GM12878 (cell line): ENCODE measurements at regions not wholly inside any gene's neighbourhood (a gene's known extent, or its start where the extent isn't known, plus 50 kb on each side); places are given as distances from the start of the nearest gene placed in this dataset.

ENCODE experiments used
- ATAC-seq: fragments of 200-7000 bp; cut with Tn5 transposase; 3 replicates; pipeline ENCODE4 v1.9.1; 2020; ENCODE audit warnings: mild to moderate bottlenecking, moderate library complexity
- BruUV-seq: library from RNA; stranded (reverse); fragments of 400-500 nt; replicated peaks from 2 replicates; lab custom pipeline; 2021; lab: Mats Ljungman, UMichigan
- CTCF ChIA-PET: fragments of 300-600 bp; sonication (Branson Sonifier 250); formaldehyde crosslinking; extraction: SDS; loops from one replicate; lab custom pipeline; 2021; ENCODE audit warnings: inconsistent platforms; lab: Yijun Ruan, JAX
- POLR2A ChIA-PET: fragments of 350-600 bp; formaldehyde crosslinking; extraction: SDS; loops from one replicate; lab custom pipeline; 2021; ENCODE audit warnings: inconsistent platforms; lab: Charles Lee
- RAD21 ChIA-PET: fragments of 300-600 bp; sonication (Branson Sonifier 250); formaldehyde crosslinking; loops from one replicate; lab custom pipeline; 2023; ENCODE audit warnings: antibody characterized with exemption; ENCODE audit not compliant: unreplicated experiment; lab: Charles Lee
- SMC1A ChIA-PET: fragments of 300-600 bp; sonication (Branson Sonifier 250); formaldehyde crosslinking; loops from one replicate; lab custom pipeline; 2023; ENCODE audit not compliant: unreplicated experiment, uncharacterized antibody; lab: Charles Lee
- DNase-seq: peaks from one replicate; pipeline ENCODE4 v3.0.0-alpha.2; 2011; ENCODE audit warnings: low read depth, low spot score
- FAIRE-seq: peaks from 3 replicates; lab custom pipeline; 2011; peaks lifted over from hg19 to GRCh38; lab: Jason Lieb, UNC
- H2AFZ ChIP-seq: 2 replicates; pipeline ENCODE4 v1.6.0; 2011; ENCODE audit warnings: low read depth, low read length, control low read depth; ENCODE audit not compliant: control insufficient read depth
- H3K27ac ChIP-seq: 2 replicates; pipeline ENCODE4 v1.5.1; 2011; ENCODE audit warnings: control low read depth; ENCODE audit not compliant: control insufficient read depth, insufficient read depth
- H3K27me3 ChIP-seq, 2 experiments: replicated peaks in 1 of 2; 2 replicates each; pipeline versions ENCODE4 v1.6.0 to v1.6.1; 2011; ENCODE audit warnings: low read length in 1 of 2; ENCODE audit not compliant: control insufficient read depth in 2 of 2, insufficient read depth in 2 of 2
- H3K36me3 ChIP-seq, 2 experiments: 2 replicates each; pipeline ENCODE4 v1.5.1; 2011; ENCODE audit warnings: low read length in 1 of 2; ENCODE audit not compliant: control insufficient read depth in 2 of 2, insufficient read depth in 2 of 2
- H3K4me1 ChIP-seq: 2 replicates; pipeline ENCODE4 v1.6.1; 2011; ENCODE audit warnings: mild to moderate bottlenecking, low read length, moderate library complexity, mixed read lengths; ENCODE audit not compliant: control insufficient read depth, insufficient read depth
- H3K4me2 ChIP-seq: 2 replicates; pipeline ENCODE4 v1.6.0; 2011; ENCODE audit warnings: control low read depth; ENCODE audit not compliant: control insufficient read depth, insufficient read depth
- H3K4me3 ChIP-seq: fragments of 200-600 bp; sonication (generic); 2 replicates; pipeline ENCODE4 v1.5.1; 2016
- H3K79me2 ChIP-seq: 2 replicates; pipeline ENCODE4 v1.6.0; 2011; ENCODE audit warnings: low read length; ENCODE audit not compliant: control insufficient read depth, insufficient read depth
- H3K9ac ChIP-seq: 2 replicates; pipeline ENCODE4 v1.8.0; 2011; ENCODE audit warnings: low read length, control low read depth, mixed read lengths; ENCODE audit not compliant: control insufficient read depth, insufficient read depth
- H3K9me3 ChIP-seq: replicated peaks from 3 replicates; pipeline ENCODE4 v1.5.1; 2011; ENCODE audit warnings: mild to moderate bottlenecking, low read length; ENCODE audit not compliant: control insufficient read depth, insufficient read depth
- H4K20me1 ChIP-seq: 2 replicates; pipeline ENCODE4 v1.6.0; 2011; ENCODE audit not compliant: control insufficient read depth, insufficient read depth
- BCLAF1 ChIP-seq: fragments of 450-650 bp; IDR thresholded peaks from 2 replicates; pipeline ENCODE4 v1.6.1; 2017; ENCODE audit warnings: antibody characterized with exemption, mild to moderate bottlenecking, moderate library complexity
- BRCA1 ChIP-seq: IDR thresholded peaks from 2 replicates; pipeline ENCODE4 v1.6.1; 2011; ENCODE audit warnings: low read depth, low read length, improper control_type of control experiment
- CREM ChIP-seq: IDR thresholded peaks from 2 replicates; pipeline ENCODE4 v1.6.1; 2014; ENCODE audit warnings: antibody characterized with exemption, low read depth
- EP300 ChIP-seq, 2 experiments: fragments of 150-350 bp in 1 of 2; IDR thresholded peaks; 2 replicates each; pipeline ENCODE4 v1.6.1; 2011 to 2012; ENCODE audit warnings: low read depth in 2 of 2, low read length in 2 of 2, borderline replicate concordance in 1 of 2, improper control_type of control experiment in 1 of 2, inconsistent platforms in 1 of 2; ENCODE audit not compliant: control insufficient read depth in 1 of 2
- LARP7 ChIP-seq: fragments of 450-650 bp; IDR thresholded peaks from 2 replicates; pipeline ENCODE4 v1.6.1; 2017; ENCODE audit warnings: mild to moderate bottlenecking
- NR2C1 ChIP-seq: fragments of 450-650 bp; IDR thresholded peaks from 2 replicates; pipeline ENCODE4 v1.6.1; 2017; ENCODE audit warnings: antibody characterized with exemption, mild to moderate bottlenecking, moderate library complexity
- RCOR1 ChIP-seq: conservative IDR thresholded peaks from 2 replicates; pipeline ENCODE4 v1.6.1; 2012; ENCODE audit warnings: low read depth, low read length, improper control_type of control experiment
- RUNX3 ChIP-seq: IDR thresholded peaks from 2 replicates; pipeline ENCODE4 v1.6.1; 2012; ENCODE audit warnings: low read length, inconsistent platforms
- SMAD1 ChIP-seq: fragments of 450-650 bp; IDR thresholded peaks from 2 replicates; pipeline ENCODE4 v1.6.1; 2018; ENCODE audit warnings: mild to moderate bottlenecking, low read depth; ENCODE audit not compliant: partially characterized antibody
- YY1 ChIP-seq: IDR thresholded peaks from 2 replicates; pipeline ENCODE4 v1.6.1; 2011; ENCODE audit warnings: low read depth, mild to moderate bottlenecking, low read length
- ZBED1 ChIP-seq: IDR thresholded peaks from 2 replicates; pipeline ENCODE4 v1.6.1; 2016; ENCODE audit warnings: borderline replicate concordance
- ZBTB11 ChIP-seq: fragments of 450-650 bp; formaldehyde crosslinking; IDR thresholded peaks from 2 replicates; pipeline ENCODE4 v1.5.0; 2022; ENCODE audit warnings: mild to moderate bottlenecking, missing genetic modification characterization
- ZNF207 ChIP-seq: fragments of 450-650 bp; IDR thresholded peaks from 2 replicates; pipeline ENCODE4 v1.6.1; 2014; ENCODE audit warnings: antibody characterized with exemption, mild to moderate bottlenecking, borderline replicate concordance
- WGBS: methylation state at CpG from one replicate; pipeline ENCODE4 v1.1.6; 2016; ENCODE audit warnings: low lambda C conversion rate; ENCODE audit not compliant: insufficient replicate concordance, insufficient coverage; ENCODE audit errors: missing lambda C conversion rate; 5-methylcytosine and 5-hydroxymethylcytosine counted together
- in situ Hi-C: fragments of 300-500 bp; cut with MboI; formaldehyde crosslinking; loops from 9 replicates; pipeline ENCODE4 v1.14.3; 2018; ENCODE audit warnings: mixed read lengths
- intact Hi-C: fragments of 100-400 bp; cut with micrococcal nuclease; formaldehyde crosslinking; loops from one replicate; pipeline ENCODE4 v1.14.2; 2022; ENCODE audit not compliant: unreplicated experiment

- SMC1A ChIA-PET = interaction anchor here (1.1 kb wide), 1 partner anchor 10 kb away, joined by 3 read pairs; no protein-coding TSS in a partner anchor
- no TSS peak for BruUV-seq
- CTCF ChIA-PET = interaction anchor here (0.6 kb wide), 1 partner anchor 282 kb away, joined by 4 read pairs; no protein-coding TSS in a partner anchor
Measured at GRCh38 chr5:5795074-5795771, 372.7 kb downstream of the ICE1 start.

DNA sequence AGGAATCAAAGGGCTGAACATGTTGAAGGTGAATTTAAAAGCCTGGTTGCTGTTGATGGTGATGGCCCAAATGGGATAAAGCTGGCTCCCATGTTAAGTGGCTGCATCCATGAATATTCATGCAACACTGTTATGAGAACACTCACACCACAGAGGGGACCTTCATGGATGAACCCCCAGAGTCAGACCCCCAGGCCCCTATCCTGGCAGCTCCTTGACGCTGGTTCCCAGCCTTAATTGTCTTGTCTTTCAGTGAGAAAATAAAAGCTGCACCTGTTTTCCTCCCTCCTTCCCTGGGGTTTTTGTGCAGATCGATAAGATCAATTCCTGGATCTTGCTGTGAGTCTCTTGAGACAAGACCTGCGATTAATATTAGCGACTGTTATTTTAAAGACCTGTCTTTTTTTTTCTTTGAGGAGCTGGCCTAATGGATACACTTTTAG is 371.7 kb downstream of the ICE1 start:
- no peak for FAIRE-seq
- Histone ChIP-seq H3K9ac (no peak overlapping the region), H3K27ac (no peak overlapping the region), H3K27me3 (no peaks in the 10 kb centered on the region), H2AFZ (no peak overlapping the region), H3K9me3 (no peaks in the 10 kb centered on the region; the same call in 2 of the 3 replicates), H3K4me3 (no peak overlapping the region), H3K79me2 (no peaks in the 10 kb centered on the region), H3K36me3 (no peaks in the 10 kb centered on the region), H3K4me1 (no peaks in the 10 kb centered on the region), H4K20me1 (no peaks in the 10 kb centered on the region), H3K4me2 (no peak overlapping the region)
- WGBS = 61% methylated on average over 4 of the region's 4 CpGs
- intact Hi-C loops = no loop called here
- ChIA-PET RAD21 (no interaction called here), SMC1A (interaction anchor here (0.8 kb wide), 1 partner anchor 293 kb away, joined by 4 read pairs; no protein-coding TSS in a partner anchor), POLR2A (no interaction called here), CTCF (no interaction called here)
- DNase-seq = no peak
- no TSS peak for BruUV-seq
- ATAC-seq = no peak
- in situ Hi-C loops = no loop called here
- TF ChIP-seq BRCA1 = no peak
- TF ChIP-seq EP300 (IDR thresholded peaks at IDR 0.05; ENCODE audit: borderline replicate concordance in 1 of 2, control insufficient read depth in 1 of 2, low read depth in 2 of 2, low read length in 2 of 2) = no peak
- no peak for TF ChIP-seq RUNX3
- TF ChIP-seq BCLAF1 = no peak
- TF ChIP-seq YY1 = no peak
- no peak for TF ChIP-seq ZBTB11 (CRISPR knock-in tag)

More at GRCh38 chr5:5795074-5795771, 372.7 kb downstream of the ICE1 start:
- POLR2A ChIA-PET = no interaction called here
- 65% methylated on average over 14 of the region's 14 CpGs for WGBS
- in situ Hi-C loops = no loop called here
- Histone ChIP-seq H3K79me2 (no peaks in the 10 kb centered on the region), H3K27ac (no peak overlapping the region), H3K4me2 (no peak overlapping the region), H2AFZ (no peak overlapping the region), H3K27me3 (no peaks in the 10 kb centered on the region), H3K9ac (no peak overlapping the region)
- no peak for FAIRE-seq
- TF ChIP-seq NR2C1 (no peak), ZNF207 (no peak), EP300 (IDR thresholded peaks at IDR 0.05; ENCODE audit: borderline replicate concordance in 1 of 2, control insufficient read depth in 1 of 2, low read depth in 2 of 2, low read length in 2 of 2) (no peak), ZBED1 (no peak), LARP7 (no peak), CREM (no peak), RCOR1 (no peak), SMAD1 (no peak)
- TF ChIP-seq, all 136 proteins: peak for 0
- RAD21 ChIA-PET = no interaction called here
- intact Hi-C loops = no loop called here
- no peak for ATAC-seq
- no peaks in the 10 kb centered on the region for H4K20me1 ChIP-seq
- H3K9me3 ChIP-seq = no peaks in the 10 kb centered on the region; the same call in 2 of the 3 replicates
- H3K4me1 ChIP-seq = no peaks in the 10 kb centered on the region
- H3K4me3 ChIP-seq = no peak overlapping the region
- DNase-seq = no peak
- no peaks in the 10 kb centered on the region for H3K36me3 ChIP-seq
